22Rv1 (cell line): ENCODE measurements at regions not wholly inside any gene's neighbourhood (a gene's known extent, or its start where the extent isn't known, plus 50 kb on each side); places are given as distances from the start of the nearest gene placed in this dataset.

Source experiments
- CTCF ChIP-seq: fragments of 450-650 bp; IDR thresholded peaks from 2 replicates; pipeline ENCODE4 v1.5.1; 2017; ENCODE audit warnings: mild to moderate bottlenecking
- ZFX ChIP-seq: fragments of 450-650 bp; IDR thresholded peaks from 2 replicates; pipeline ENCODE4 v1.6.1; 2017; ENCODE audit warnings: antibody characterized with exemption, borderline replicate concordance

- no peak for TF ChIP-seq CTCF
- TF ChIP-seq ZFX, result no peak
Measured at GRCh38 chr3:127422663-127423375, 135.0 kb upstream of the PRR20G start.
